VCaP (cell line): ENCODE measurements at regions not wholly inside any gene's neighbourhood (a gene's known extent, or its start where the extent isn't known, plus 50 kb on each side); places are given as distances from the start of the nearest gene placed in this dataset.

Source experiments
- H3K27ac ChIP-seq: fragments of 450-650 bp; 2 replicates; pipeline ENCODE4 v1.5.1; 2017
- TF ChIP-seq, protein P1 (sequence below): fragments of 450-650 bp; conservative IDR thresholded peaks from 2 replicates; pipeline ENCODE4 v1.5.1; 2017; ENCODE audit warnings: mild to moderate bottlenecking, moderate library complexity

DNA sequence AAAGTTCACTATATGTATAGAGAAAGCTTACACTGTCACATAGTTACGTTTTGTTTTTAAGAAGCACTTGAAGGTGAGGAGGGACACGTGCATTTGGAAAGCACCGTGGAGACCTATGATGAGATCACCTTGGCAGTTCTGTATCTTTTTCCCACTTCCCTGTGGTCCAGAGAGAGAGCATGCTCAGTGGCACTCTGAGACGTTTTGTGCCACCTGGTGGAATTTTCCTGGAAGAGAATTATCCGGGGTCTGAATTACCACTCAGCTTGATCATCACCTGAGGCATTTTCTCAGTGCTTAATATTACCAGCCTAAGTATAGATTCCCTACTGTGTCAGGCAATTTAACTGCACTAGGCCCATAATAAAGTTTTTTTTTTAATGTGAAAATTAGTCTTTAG, 469.4 kb upstream of the SMIM21 start:
- TF ChIP-seq, protein P1, sequence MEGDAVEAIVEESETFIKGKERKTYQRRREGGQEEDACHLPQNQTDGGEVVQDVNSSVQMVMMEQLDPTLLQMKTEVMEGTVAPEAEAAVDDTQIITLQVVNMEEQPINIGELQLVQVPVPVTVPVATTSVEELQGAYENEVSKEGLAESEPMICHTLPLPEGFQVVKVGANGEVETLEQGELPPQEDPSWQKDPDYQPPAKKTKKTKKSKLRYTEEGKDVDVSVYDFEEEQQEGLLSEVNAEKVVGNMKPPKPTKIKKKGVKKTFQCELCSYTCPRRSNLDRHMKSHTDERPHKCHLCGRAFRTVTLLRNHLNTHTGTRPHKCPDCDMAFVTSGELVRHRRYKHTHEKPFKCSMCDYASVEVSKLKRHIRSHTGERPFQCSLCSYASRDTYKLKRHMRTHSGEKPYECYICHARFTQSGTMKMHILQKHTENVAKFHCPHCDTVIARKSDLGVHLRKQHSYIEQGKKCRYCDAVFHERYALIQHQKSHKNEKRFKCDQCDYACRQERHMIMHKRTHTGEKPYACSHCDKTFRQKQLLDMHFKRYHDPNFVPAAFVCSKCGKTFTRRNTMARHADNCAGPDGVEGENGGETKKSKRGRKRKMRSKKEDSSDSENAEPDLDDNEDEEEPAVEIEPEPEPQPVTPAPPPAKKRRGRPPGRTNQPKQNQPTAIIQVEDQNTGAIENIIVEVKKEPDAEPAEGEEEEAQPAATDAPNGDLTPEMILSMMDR = peak; percentile 78
- no peak overlapping the region for H3K27ac ChIP-seq

DNA sequence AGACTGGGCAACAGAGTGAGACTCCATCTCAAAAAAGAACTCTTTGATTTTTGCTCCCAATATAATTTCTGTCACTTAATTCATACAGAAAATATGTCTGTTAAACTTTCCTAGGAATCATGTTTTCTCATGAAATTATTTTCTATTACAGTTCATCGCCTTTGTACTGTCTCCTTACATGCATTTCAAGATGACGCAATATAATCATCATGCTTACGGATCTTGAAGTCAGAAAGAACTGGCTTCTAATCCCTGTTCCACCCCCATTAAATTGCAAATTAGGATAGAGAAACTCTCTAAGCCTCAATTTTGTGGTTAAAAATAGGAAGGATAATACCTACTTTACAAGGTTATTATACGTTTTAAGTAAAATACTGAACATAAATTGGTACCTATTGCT, 467.6 kb upstream of the SMIM21 start:
- TF ChIP-seq, protein P1 = no peak
- H3K27ac ChIP-seq = no peak overlapping the region

DNA sequence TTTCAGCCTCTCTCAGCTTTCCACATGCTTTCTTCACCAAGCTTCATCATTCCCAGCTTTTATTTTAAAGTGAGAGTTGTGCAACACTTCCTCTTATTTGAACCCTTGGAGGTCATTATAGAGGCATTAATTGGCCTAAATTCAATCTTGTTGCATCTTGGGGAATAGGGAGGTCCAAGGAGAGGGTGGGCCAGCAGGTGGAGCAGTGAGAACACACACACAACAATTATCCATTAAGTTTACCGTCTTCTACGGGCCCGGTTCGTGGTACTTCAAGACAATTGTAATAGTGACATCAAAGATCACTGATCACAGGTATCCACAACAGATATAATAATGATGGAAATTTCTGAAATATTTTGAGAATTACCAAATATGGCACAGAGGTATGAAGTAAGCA, 457.2 kb upstream of the SMIM21 start:
- TF ChIP-seq, protein P1 = no peak
- H3K27ac ChIP-seq = no peak overlapping the region

GRCh38 chr18:75880925-75881504, 453.5 kb upstream of the SMIM21 start:
- TF ChIP-seq, protein P1 = no peak
- no peak overlapping the region for H3K27ac ChIP-seq

GRCh38 chr18:75880266-75880665, 452.8 kb upstream of the SMIM21 start:
- no peak overlapping the region for H3K27ac ChIP-seq
- TF ChIP-seq, protein P1 = no peak

DNA sequence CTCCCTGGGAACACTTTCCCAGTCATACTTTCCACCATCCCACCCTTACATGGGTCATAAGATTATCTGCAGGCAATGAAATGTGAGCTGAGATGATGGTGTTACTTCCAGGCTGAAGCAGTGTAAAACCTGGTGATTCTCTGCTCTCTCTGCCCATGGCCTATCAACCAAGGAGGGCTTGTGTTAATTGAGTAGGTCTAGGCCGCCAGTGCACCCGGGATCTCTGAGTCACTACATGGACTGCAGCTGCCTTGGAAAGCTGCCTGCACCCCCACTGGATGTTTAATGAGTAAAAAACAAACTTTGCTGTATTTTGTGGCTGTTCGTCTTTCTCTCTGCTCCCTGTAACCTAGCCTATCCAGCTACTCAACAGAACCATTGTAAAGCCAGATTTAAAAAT, 451.7 kb upstream of the SMIM21 start:
- TF ChIP-seq, protein P1 = no peak
- H3K27ac ChIP-seq = no peak overlapping the region

DNA sequence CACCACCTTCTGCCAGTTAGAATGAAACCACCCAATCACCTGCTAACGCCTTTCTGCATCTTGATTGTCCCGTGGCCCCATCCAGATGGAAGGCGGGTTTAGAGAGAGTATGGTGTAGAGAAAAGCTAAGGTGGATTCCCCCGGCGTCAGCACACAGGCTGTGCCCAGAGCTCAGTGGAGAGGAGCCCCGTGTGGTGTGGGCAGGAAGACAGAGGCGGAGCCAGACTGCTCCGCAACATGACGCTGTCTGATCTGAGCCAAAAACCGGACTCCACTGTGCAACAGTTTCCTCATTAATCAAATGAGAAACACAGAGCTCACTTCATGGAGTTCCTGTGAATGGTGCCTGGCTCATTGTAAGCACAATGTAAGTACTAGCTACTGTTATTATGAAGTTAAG, 448.1 kb upstream of the SMIM21 start:
- no peak overlapping the region for H3K27ac ChIP-seq
- TF ChIP-seq, protein P1 = no peak
